Fibroblast of lung (primary cell): ENCODE measurements at regions not wholly inside any gene's neighbourhood (a gene's known extent, or its start where the extent isn't known, plus 50 kb on each side); places are given as distances from the start of the nearest gene placed in this dataset.

Experiments
- DNase-seq, 2 donors: peaks; one replicate each; pipeline versions ENCODE4 v3.0.0 to v3.0.0-alpha.2; 2010; ENCODE audit warnings: low read depth in 2 of 2
- H2AFZ ChIP-seq: 2 replicates; pipeline ENCODE4 v1.5.1; 2012; ENCODE audit warnings: low read length, control low read depth, inconsistent platforms
- H3K27ac ChIP-seq: 2 replicates; pipeline ENCODE4 v1.5.1; 2011; ENCODE audit warnings: low read length, control low read depth; ENCODE audit not compliant: insufficient read depth
- H3K27me3 ChIP-seq: 2 replicates; pipeline ENCODE4 v1.5.1; 2011; ENCODE audit warnings: mild to moderate bottlenecking, low read length; ENCODE audit not compliant: control insufficient read depth, insufficient read depth
- H3K36me3 ChIP-seq: 2 replicates; pipeline ENCODE4 v1.5.1; 2011; ENCODE audit warnings: low read length; ENCODE audit not compliant: control insufficient read depth, insufficient read depth
- H3K4me1 ChIP-seq: 2 replicates; pipeline ENCODE4 v1.5.1; 2011; ENCODE audit warnings: low read length; ENCODE audit not compliant: control insufficient read depth, insufficient read depth; ENCODE audit errors: extremely low read depth
- H3K4me2 ChIP-seq: 2 replicates; pipeline ENCODE4 v1.5.1; 2011; ENCODE audit warnings: low read length, control low read depth; ENCODE audit not compliant: insufficient read depth; ENCODE audit errors: extremely low read depth
- H3K4me3 ChIP-seq, 4 experiments: fragments of 200-600 bp in 1 of 4; sonication (generic) in 1 of 4; replicated peaks in 1 of 4; 2 replicates each; pipeline ENCODE4 v1.5.1; 2011 to 2016; ENCODE audit warnings: low read length in 4 of 4, low read depth in 3 of 4, mild to moderate bottlenecking in 3 of 4, control low read depth in 2 of 4, inconsistent platforms in 1 of 4, mixed read lengths in 1 of 4; ENCODE audit not compliant: insufficient read depth in 1 of 4; ENCODE audit errors: control extremely low read depth in 1 of 4
- H3K79me2 ChIP-seq: 2 replicates; pipeline ENCODE4 v1.5.1; 2012; ENCODE audit warnings: mild to moderate bottlenecking, low read length, inconsistent platforms; ENCODE audit not compliant: control insufficient read depth, insufficient read depth
- H3K9ac ChIP-seq: 2 replicates; pipeline ENCODE4 v1.5.1; 2011; ENCODE audit warnings: mild to moderate bottlenecking, low read length, control low read depth; ENCODE audit not compliant: insufficient read depth
- H3K9me3 ChIP-seq: 2 replicates; pipeline ENCODE4 v1.5.1; 2012; ENCODE audit warnings: low read depth, low read length; ENCODE audit not compliant: control insufficient read depth, insufficient read depth
- H4K20me1 ChIP-seq: 2 replicates; pipeline ENCODE4 v1.5.1; 2011; ENCODE audit warnings: low read length; ENCODE audit not compliant: control insufficient read depth, insufficient read depth; ENCODE audit errors: extremely low read depth
- EZH2 ChIP-seq: IDR thresholded peaks from 2 replicates; pipeline ENCODE4 v1.5.1; 2012; ENCODE audit warnings: low read length, control low read depth, mild to moderate bottlenecking; ENCODE audit errors: missing control alignments
- TF ChIP-seq, protein P1 (sequence below), 2 donors: IDR thresholded peaks in 1 of 2; conservative IDR thresholded peaks in 1 of 2; 1 replicate in 1 of 2; 2 replicates in 1 of 2; pipeline ENCODE4 v1.5.1; 2011 to 2012; ENCODE audit warnings: low read length in 2 of 2, control low read depth in 1 of 2, inconsistent platforms in 1 of 2, low read depth in 1 of 2, mild to moderate bottlenecking in 1 of 2

DNA sequence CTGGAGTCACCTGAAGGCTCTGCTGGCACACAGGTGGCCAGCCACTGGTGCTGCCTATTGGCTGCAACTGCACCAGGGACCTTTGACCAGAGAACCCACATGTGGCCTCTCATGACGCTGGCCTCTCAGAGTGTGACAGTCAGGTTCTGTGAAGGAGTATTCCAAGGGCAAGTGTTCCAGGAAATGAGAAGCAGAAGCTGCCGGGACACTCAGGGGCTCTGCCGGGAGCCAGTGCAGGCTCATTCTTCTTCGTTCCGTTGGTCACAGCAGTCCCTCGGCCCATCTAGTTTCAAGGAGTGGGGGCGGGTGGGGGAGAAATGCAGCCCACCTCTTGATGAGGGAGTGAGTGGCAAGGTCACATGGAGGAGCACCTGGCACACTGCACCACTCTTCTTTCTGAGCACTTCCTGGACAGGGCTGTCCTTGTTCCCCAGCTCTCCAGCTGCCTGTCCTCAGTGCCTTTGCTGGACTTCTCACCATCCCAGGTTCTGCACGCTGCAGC, 237.5 kb downstream of the GADD45G start:
- H3K36me3 ChIP-seq, result no peaks in the 10 kb centered on the region
- H3K9me3 ChIP-seq, result no peaks in the 10 kb centered on the region
- H3K4me2 ChIP-seq, result no peak overlapping the region
- H4K20me1 ChIP-seq, result no peaks in the 10 kb centered on the region
- H3K27me3 ChIP-seq, result no peaks in the 10 kb centered on the region
- H3K4me1 ChIP-seq, result no peaks in the 10 kb centered on the region
- no peak overlapping the region for H3K4me3 ChIP-seq
- DNase-seq, result no peak
- no peak overlapping the region for H3K27ac ChIP-seq
- H3K79me2 ChIP-seq, result no peaks in the 10 kb centered on the region
- no peak overlapping the region for H2AFZ ChIP-seq
- TF ChIP-seq, protein P1, sequence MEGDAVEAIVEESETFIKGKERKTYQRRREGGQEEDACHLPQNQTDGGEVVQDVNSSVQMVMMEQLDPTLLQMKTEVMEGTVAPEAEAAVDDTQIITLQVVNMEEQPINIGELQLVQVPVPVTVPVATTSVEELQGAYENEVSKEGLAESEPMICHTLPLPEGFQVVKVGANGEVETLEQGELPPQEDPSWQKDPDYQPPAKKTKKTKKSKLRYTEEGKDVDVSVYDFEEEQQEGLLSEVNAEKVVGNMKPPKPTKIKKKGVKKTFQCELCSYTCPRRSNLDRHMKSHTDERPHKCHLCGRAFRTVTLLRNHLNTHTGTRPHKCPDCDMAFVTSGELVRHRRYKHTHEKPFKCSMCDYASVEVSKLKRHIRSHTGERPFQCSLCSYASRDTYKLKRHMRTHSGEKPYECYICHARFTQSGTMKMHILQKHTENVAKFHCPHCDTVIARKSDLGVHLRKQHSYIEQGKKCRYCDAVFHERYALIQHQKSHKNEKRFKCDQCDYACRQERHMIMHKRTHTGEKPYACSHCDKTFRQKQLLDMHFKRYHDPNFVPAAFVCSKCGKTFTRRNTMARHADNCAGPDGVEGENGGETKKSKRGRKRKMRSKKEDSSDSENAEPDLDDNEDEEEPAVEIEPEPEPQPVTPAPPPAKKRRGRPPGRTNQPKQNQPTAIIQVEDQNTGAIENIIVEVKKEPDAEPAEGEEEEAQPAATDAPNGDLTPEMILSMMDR (conservative IDR thresholded peaks at IDR 0.05 in 1 of 2, IDR thresholded peaks at IDR 0.05 in 1 of 2; ENCODE audit: low read depth in 1 of 2, low read length in 2 of 2), result no peak
- TF ChIP-seq EZH2, result no peak
- H3K9ac ChIP-seq, result no peak overlapping the region

GRCh38 chr9:89843074-89843473, 238.3 kb downstream of the GADD45G start:
- TF ChIP-seq, protein P1 (conservative IDR thresholded peaks at IDR 0.05 in 1 of 2, IDR thresholded peaks at IDR 0.05 in 1 of 2; ENCODE audit: low read depth in 1 of 2, low read length in 2 of 2), result no peak
- TF ChIP-seq EZH2, result no peak
- Histone ChIP-seq H3K9ac (no peak overlapping the region), H3K9me3 (no peaks in the 10 kb centered on the region), H3K36me3 (no peaks in the 10 kb centered on the region), H3K27ac (no peak overlapping the region), H2AFZ (no peak overlapping the region), H3K4me1 (no peaks in the 10 kb centered on the region), H3K27me3 (no peaks in the 10 kb centered on the region), H3K4me3 (no peak overlapping the region), H4K20me1 (no peaks in the 10 kb centered on the region), H3K4me2 (no peak overlapping the region), H3K79me2 (no peaks in the 10 kb centered on the region)
- no peak for DNase-seq

GRCh38 chr9:89843591-89843990, 238.8 kb downstream of the GADD45G start:
- Histone ChIP-seq H3K27me3 (no peaks in the 10 kb centered on the region), H3K27ac (no peak overlapping the region), H3K4me1 (no peaks in the 10 kb centered on the region), H3K4me2 (no peak overlapping the region), H3K79me2 (no peaks in the 10 kb centered on the region), H3K4me3 (no peak overlapping the region), H4K20me1 (no peaks in the 10 kb centered on the region), H3K9me3 (no peaks in the 10 kb centered on the region), H3K9ac (no peak overlapping the region), H3K36me3 (no peaks in the 10 kb centered on the region), H2AFZ (no peak overlapping the region)
- TF ChIP-seq EZH2, result no peak
- TF ChIP-seq, protein P1 (conservative IDR thresholded peaks at IDR 0.05 in 1 of 2, IDR thresholded peaks at IDR 0.05 in 1 of 2; ENCODE audit: low read depth in 1 of 2, low read length in 2 of 2), result no peak
- DNase-seq, result no peak
